KBM-7 (cell line): ENCODE measurements at regions not wholly inside any gene's neighbourhood (a gene's known extent, or its start where the extent isn't known, plus 50 kb on each side); places are given as distances from the start of the nearest gene placed in this dataset.
A peak's percentile ranks its signal among the peaks of the same experiment; 100 is the strongest.
"Not testable (repeated sequence)": the region's sequence is repeated elsewhere in the genome, so short reads cannot be mapped to it uniquely, and the experiment has no call there.

Experiments
- DNase-seq: peaks from one replicate; pipeline ENCODE4 v3.0.0-alpha.2; 2015
- in situ Hi-C: fragments of 300-500 bp; cut with MboI; formaldehyde crosslinking; loops from 2 replicates; pipeline ENCODE4 v1.14.3; 2020; ENCODE audit warnings: low sequenced_read_pairs, low pct_unique_long_range_greater_than_20kb, mixed read lengths

GRCh38 chr13:94917824-94918223, 205.5 kb upstream of the SOX21 start:
- no peak for DNase-seq
- in situ Hi-C loops, result no loop called here

- in situ Hi-C loops, result no loop called here
- no peak for DNase-seq
Observed at GRCh38 chr13:94914895-94915294, 202.6 kb upstream of the SOX21 start.

GRCh38 chr13:94906605-94907004, 194.3 kb upstream of the SOX21 start:
- in situ Hi-C loops, result no loop called here
- DNase-seq, result no peak

- no peak for DNase-seq
- in situ Hi-C loops, result no loop called here
Observed at GRCh38 chr13:94902722-94903407, 190.5 kb upstream of the SOX21 start.

GRCh38 chr13:94901070-94901469, 188.7 kb upstream of the SOX21 start:
- in situ Hi-C loops, result no loop called here
- DNase-seq, result no peak

GRCh38 chr13:94896719-94897317, 184.5 kb upstream of the SOX21 start:
- no peak for DNase-seq
- in situ Hi-C loops, result no loop called here

GRCh38 chr13:94896238-94896637, 183.9 kb upstream of the SOX21 start:
- in situ Hi-C loops, result no loop called here
- no peak for DNase-seq

- in situ Hi-C loops, result no loop called here
- DNase-seq, result no peak
Observed at GRCh38 chr13:94886191-94886590, 173.8 kb upstream of the SOX21 start.

GRCh38 chr13:94880463-94880862, 168.1 kb upstream of the SOX21 start:
- in situ Hi-C loops, result no loop called here

GRCh38 chr13:94878602-94879165, 166.3 kb upstream of the SOX21 start:
- in situ Hi-C loops, result no loop called here
- DNase-seq, result no peak

More at GRCh38 chr13:94880463-94880862, 168.1 kb upstream of the SOX21 start:
- DNase-seq, result no peak

GRCh38 chr13:94864474-94864873, 152.1 kb upstream of the SOX21 start:
- DNase-seq, result no peak
- in situ Hi-C loops, result no loop called here

- DNase-seq, result peak; percentile 21
- in situ Hi-C loops, result no loop called here
Observed at GRCh38 chr13:94860981-94861407, 148.6 kb upstream of the SOX21 start.

GRCh38 chr13:94859811-94860210, 147.5 kb upstream of the SOX21 start:
- in situ Hi-C loops, result no loop called here

GRCh38 chr13:94859278-94859691, 146.9 kb upstream of the SOX21 start:
- in situ Hi-C loops, result no loop called here
- no peak for DNase-seq

More at GRCh38 chr13:94859811-94860210, 147.5 kb upstream of the SOX21 start:
- no peak for DNase-seq

- no peak for DNase-seq
- in situ Hi-C loops, result no loop called here
Observed at GRCh38 chr13:94858856-94859255, 146.5 kb upstream of the SOX21 start.

GRCh38 chr13:94854688-94855087, 142.3 kb upstream of the SOX21 start:
- in situ Hi-C loops, result no loop called here
- DNase-seq, result no peak

- DNase-seq, result no peak
- in situ Hi-C loops, result no loop called here
Observed at GRCh38 chr13:94851576-94851975, 139.2 kb upstream of the SOX21 start.

GRCh38 chr13:94849254-94849653, 136.9 kb upstream of the SOX21 start:
- in situ Hi-C loops, result no loop called here
- DNase-seq, result no peak

- in situ Hi-C loops, result no loop called here
- DNase-seq, result no peak
Observed at GRCh38 chr13:94842901-94843300, 130.6 kb upstream of the SOX21 start.

GRCh38 chr13:94837056-94837455, 124.7 kb upstream of the SOX21 start:
- DNase-seq, in situ Hi-C loops: not testable (repeated sequence)
